Glomerular endothelial cell (primary cell): ENCODE measurements at regions not wholly inside any gene's neighbourhood (a gene's known extent, or its start where the extent isn't known, plus 50 kb on each side); places are given as distances from the start of the nearest gene placed in this dataset.

Source experiments
- DNase-seq: peaks from one replicate; pipeline ENCODE4 v3.0.0-alpha.2; 2011; ENCODE audit warnings: low read depth, low spot score; ENCODE audit errors: extremely low read depth

DNA sequence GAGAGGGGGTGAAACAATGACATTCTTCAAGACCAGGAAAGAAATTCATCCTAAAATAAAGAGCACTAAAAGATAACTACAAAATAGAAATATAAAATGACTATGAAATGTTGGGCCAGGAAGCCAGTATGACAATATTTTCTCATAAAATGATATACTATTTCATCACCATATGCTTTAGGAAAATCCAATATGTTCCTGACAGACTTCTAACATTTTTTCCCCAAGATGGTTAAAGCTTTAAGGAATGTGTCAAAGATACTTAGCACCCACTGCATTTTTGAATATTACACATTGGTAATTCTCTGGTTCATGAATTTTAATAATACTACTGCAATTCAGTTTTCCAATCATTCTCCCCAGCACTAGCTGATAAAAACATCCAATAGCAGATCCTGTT lies 87.7 kb upstream of the PLEKHG7 start:
- no peak for DNase-seq

DNA sequence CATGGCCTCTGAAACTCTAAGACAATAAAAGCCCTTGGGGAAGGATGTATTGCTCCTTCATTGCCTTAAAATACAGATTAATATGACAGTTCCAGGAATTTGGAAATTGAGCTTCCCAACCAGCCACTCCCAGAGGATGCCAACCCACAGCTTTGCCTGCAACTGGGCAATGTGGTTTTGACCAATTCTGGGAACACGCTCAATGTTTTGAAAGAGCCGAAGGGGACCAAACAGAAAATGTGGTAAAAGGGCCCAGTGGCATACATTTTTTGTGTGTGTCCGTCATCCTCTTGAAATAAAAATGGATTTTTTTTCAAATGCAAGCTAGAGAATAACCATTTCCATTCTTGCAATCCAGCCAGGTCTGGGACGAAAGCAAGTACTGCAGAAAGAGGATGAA lies 88.3 kb upstream of the PLEKHG7 start:
- DNase-seq, result no peak

DNA sequence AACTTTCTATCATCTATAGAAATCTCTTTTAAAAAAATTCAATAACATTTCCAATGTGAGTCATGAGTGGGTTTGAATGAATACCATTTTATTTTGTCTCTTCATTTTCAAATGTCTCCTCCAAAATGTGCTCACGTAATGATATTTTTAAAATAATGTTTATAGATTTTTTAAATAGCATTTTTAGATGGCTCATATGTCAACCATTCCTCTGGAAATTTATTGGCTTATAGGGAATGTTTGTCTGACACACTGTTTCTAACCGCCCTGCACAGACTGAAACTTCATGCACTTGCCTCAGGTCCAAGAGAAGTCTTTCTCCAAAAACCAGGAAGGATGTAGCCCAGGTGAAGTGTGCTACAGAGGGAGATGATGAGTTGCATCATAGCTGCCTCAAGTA lies 88.8 kb upstream of the PLEKHG7 start:
- DNase-seq, result no peak

DNA sequence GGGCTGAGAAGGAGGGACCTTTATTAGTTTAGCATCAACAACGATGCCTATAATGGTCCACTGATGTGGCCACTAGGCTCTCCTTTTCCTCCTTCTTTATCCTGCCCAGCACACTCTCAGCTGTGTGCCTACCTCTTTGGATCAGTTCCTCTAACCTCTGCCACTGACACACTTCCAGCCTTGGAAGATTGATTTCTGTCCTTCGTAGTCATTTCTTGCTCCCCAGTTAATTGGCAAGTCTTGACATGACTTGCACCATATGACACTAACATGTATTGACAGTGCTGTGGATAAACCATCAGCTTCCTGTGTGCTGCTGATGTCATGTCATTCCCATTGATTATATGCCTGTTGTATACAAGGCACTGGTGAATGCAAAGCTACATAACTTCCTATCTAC lies 90.2 kb upstream of the PLEKHG7 start:
- no peak for DNase-seq

DNA sequence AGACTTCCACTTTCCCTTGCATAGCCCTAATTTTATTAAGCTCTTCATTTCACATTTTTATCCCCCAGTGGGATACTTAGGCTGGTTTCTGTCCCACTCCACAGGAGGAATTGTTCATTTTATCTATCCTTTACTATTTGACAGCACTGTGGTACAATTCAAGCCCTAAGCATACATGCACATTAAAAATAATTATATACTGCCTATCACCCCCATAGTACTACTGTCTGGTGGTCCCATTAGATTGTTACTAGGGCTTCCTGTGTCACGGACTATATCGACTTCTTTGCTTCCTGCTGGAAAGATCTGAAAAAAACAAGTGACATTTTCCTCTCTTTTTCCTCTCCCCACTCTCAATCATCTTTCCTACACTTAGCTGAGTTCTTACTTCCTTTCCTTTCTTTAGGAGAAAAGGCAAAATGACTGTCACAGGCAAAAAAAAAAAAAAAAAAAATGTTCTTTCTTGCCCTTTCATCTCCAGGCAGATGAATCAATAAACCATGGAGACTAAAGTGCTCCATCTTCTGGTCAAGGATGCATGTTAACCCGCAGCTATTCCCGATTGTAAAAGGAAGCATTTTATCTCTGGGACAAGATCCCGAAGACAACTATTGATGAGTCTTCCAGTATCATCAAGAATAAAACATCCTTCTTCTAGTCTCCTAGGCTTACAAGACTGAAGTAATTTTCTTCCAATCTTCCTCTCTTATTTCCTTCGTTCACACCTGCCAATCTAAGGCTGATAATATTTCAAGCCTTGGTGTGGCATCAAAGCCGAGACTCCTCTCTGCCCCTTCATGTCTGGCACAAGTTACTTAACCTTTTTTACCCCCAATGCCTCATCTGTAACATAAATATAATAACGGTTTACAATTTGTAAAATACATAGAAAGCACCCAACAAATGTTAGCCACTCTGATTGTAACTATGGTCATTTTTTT lies 94.4 kb upstream of the PLEKHG7 start:
- DNase-seq, result no peak

DNA sequence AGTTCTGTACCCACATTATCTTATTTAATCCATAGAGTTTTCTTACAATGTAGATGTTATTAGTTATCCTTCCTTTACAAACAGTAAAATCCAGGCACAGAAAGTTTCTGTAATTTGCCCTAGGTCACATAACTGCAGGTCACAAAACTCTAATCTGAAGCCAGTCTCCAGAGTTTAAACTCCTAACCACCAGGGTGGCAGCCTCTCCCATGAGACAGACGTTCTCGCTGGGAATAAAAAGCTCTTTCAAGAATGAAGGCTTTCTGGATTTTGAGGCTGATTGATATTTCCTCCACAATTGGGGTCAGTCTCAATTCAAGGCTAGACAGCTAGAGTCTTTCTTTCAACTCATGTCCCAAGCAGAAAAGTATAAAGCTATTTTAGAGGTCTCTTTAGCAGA lies 95.8 kb upstream of the PLEKHG7 start:
- DNase-seq, result no peak

DNA sequence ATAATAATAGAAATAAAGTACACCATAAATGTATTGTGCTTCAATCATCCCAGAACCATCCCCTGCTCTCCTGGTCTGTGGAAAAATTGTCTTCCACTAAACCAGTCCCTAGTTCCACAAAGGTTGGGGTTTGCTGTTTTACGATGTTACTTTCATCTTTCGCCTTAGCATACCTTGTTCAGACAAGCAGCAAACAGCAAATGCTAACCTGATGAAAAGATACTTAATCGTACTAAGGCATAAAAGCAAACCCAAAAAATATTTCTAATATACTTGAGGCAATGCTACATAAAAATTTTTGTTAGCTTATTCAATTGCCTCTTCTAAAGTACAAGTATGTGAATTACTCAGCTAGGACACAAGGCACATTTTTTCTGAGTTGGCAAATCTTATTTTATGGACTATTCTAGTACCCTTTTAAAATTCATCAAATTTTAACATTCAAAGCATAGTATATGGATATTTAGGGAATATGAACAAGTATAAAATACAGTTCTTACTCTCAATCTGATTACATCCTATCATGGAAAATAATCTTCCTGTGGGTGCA lies 97.1 kb upstream of the PLEKHG7 start:
- no peak for DNase-seq

DNA sequence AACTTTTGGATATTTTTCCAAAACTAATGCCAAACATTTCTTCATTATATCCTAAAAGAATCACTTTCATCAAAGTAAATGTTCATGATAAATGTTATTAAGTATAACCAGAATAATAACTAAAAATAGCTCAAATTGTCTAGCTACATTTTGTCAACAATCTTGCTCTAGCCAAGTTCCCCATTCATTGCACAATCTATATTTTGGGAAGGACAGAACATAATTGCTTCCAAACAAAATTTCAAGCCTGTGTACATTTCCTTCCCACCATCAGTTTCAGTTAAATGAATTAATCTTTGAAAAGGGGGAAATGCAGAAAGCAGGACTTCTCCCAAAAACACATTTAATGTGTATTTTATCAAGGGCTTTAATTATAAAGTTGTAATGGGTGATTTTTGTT lies 98.0 kb upstream of the PLEKHG7 start:
- no peak for DNase-seq

DNA sequence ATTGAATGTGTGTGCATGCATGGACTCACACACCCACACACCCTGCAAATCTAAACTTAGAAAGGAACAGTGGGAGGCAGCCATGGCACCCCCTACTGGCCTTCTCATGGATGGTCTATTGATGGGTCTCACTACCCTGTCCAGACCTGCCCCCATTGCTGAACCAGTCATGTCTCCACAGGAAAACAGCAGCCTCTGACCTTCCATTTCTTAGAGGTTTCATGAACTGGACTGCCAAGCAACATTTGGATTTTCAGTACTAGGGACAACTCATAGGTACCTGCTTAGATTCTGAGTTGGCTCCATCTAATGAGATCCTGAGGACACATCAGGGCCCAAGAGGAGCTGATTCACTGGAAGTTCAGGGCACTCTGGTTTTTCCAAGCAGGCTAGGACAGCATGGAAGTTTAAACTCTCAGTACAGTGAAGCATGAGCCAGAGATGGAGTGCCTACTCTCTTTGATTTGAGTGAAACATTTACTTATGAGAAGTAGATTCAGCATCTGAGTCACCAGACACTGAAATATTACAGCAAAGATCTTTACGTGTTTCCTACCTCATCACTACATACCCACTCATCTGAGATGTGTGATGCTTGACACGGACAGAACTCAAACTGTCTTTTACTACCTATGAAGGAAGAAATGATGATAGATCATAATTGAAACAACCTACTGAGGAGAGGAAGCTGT lies 98.9 kb upstream of the PLEKHG7 start:
- DNase-seq, result no peak

DNA sequence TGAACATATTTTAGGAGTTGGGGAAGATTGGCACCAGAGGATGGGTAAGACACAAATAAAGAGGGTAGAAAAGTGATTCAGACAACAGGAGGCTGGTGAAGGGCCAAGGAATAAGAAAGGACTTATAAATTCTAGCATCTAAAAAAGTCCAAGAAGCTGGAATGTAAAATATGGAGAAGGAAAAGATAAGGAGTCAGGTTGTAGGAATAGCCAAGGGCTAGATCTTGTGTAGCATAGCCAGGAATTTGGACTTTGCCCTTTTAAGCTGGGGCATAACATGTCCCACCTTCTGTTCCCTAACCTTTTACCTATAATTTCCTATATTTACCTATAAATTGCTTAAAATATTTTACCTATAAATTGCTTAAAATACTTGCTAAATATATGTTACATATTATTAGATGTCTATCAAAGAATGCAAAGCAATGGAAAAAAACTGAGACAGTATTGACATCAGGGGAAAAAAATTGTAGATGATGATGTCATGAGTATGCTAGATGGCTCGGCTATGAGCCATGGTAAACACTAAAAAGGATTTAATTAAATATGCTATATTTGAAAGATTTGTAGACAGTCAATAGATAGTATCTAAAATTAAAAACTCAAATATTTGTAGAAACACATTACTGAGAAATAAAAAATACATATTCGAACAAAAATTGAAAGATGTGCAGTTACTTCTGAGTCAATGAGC lies 99.7 kb upstream of the PLEKHG7 start:
- no peak for DNase-seq

DNA sequence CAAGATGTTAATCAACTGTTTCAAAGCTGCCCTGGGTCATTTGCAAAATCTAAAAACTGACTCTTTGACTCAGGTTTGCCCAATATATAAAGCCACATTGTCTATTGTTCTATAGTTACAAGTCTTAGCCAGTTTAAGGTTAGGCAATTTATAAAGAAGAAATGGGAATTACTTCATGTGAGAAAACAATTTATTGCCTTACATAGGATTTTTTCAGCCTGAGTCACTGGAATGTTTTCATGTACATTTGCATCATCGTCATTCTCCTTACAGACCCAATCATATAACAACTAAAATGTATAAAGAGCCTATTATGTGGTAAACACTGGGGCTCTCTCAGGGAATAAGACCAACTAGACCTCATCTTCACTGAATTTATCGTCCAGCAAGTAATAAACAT lies 100.3 kb upstream of the PLEKHG7 start:
- DNase-seq, result no peak

DNA sequence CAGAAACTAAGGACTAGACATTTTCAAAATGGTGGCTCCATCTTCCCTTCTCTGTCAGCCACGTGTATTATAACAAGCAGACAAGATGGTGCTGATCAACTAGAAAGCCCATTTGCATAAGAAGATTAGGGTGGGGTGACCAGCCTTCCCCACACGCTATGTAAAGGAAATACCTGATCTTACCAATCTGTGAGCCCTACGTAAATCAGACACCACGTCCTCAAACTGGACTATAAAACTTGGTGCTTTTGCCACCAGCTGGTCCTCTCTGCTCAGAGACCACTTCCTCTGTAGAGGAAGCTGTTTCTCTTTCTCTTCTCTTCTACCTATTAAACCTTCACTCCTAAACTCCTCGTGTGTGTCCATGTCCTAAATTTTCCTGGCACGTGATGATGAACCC lies 101.1 kb upstream of the PLEKHG7 start:
- no peak for DNase-seq

DNA sequence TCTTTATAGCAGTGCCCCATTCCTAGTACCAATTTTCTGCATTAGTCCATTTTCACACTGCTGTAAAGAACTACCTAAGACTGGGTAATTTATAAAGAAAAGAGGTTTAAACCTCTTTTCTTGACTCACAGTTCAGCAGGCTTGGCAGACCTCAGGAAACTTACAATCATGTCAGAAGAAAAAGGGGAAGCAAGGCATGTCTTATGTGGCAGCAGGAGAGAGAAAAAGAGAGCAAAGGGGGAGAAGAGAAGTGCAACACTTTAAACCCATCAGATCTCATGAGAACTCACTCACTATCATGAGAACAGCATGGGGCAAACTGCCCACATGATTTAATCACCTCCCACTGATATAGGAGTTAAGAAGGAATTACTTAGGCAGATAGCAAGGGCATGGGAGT lies 101.6 kb upstream of the PLEKHG7 start:
- no peak for DNase-seq

DNA sequence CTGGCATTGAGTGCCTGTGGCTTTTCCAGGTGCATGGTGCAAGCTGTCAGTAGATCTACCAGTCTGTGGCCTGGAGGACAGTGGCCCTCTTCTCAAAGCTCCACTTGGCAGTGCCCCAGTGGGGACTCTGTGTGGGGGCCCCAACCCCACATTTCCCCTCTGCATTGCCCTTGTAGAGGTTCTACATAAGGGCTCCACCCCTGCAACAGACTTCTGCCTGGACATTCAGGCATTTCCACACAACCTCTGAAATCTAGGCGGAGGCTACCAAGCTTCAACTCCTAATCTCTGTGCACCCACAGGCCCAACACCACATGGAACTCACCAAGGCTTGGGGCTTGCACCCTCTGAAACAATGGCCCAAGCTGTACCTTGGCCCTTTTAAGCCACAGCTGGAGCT lies 102.7 kb upstream of the PLEKHG7 start:
- DNase-seq, result no peak

DNA sequence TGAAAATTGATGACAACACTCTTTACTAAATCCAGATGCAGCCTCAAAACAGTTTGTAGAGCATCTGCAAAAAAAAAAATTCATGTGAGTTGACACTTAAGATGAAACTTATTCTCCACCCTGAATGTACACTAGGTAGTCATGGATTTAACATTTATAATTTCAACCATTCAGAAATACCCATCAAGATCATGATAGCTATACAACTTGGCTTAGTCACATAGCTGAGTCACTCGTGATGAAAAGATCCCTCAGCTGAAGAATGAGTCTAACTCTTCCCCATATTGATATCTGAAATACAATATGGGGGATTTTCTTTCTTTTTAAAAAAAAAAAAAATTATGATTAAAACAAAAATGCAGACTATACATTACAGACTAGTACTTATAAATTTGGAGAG lies 104.8 kb upstream of the PLEKHG7 start:
- DNase-seq, result no peak

DNA sequence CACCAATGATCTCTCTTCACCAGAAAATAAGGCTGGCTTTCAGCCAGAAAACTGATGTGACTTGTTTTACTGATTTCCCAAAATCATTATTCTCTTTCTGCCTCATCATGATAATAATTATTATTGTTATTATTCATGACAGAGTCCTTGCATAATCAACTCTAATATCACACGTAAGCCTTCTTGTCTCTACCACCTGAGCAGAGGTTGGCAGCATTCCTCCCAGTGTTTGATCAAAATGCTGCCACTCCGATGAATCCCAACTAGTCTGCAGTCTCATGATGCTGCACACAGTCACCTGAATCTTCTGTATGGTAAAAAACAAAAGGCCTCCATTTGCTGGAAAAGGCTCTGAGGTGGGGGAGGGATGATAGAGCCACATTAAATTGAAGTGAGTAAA lies 105.7 kb upstream of the PLEKHG7 start:
- DNase-seq, result no peak

DNA sequence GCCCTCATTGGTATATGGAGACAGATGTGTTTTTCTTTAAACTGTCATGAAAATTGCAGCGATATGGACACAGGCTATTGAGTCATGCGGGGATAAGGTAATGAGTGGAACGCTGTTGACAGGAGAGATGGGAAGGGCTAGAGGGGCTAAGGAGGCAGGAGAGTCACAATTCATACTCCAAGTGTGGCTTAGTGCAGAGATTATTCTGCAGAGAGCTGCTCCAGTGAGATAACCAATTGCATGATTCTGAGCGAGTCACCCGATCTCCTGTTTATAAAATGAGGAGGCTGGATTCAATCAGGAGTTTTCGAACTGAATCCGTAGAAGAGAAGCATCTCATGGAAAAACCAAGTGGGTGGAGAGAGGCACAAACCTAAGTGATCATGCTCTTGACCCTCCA lies 106.4 kb upstream of the PLEKHG7 start:
- no peak for DNase-seq

DNA sequence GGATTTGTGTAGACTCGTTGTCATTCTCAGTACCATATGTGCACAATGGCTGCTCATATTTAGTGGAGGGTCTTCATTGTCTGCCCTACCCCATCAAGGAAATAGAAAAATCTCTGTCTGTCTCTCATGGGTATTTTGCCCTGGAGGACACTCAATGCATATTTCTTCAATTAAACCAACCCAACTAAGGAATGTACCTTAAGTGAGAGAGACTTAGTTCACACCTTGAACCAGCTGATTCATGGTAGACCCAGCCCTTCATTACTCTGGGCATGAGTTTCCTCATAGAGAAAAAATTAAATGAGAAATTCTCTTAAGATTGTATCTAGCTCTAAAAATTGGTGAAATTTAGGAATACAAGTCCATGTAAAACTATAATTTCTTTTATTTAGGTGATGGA lies 107.1 kb upstream of the PLEKHG7 start:
- DNase-seq, result no peak

DNA sequence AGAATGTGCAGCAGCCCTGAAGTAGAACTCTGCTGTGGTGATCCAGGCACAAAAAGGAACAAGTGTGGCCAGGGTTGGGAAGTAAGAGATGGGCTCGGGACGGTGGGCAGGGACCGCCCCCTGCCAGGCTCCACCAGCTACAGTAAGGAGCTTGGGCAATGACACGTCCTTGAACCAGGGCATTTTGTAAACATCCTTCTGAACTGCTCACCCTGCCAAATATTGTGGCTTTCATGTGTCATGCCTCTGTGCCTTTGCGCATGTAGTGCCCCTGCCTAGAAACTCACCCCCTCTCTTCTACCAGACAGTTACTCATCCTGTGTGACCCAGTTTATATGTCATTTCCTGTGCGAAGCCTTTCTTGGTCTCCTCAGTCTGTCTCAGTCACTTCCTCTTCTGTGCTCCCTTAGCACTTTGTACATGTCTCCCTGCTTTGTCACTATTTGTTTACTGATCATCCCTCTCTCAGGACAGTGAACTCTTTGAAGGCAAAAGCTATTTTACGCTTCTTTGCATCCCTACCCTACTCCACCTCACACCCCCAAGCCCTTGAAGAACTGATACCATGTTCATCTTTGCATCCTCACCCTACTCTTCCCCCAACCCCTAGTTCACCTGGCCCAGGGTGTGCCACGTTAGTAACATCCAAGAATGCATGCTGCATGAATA lies 108.9 kb upstream of the PLEKHG7 start:
- no peak for DNase-seq

DNA sequence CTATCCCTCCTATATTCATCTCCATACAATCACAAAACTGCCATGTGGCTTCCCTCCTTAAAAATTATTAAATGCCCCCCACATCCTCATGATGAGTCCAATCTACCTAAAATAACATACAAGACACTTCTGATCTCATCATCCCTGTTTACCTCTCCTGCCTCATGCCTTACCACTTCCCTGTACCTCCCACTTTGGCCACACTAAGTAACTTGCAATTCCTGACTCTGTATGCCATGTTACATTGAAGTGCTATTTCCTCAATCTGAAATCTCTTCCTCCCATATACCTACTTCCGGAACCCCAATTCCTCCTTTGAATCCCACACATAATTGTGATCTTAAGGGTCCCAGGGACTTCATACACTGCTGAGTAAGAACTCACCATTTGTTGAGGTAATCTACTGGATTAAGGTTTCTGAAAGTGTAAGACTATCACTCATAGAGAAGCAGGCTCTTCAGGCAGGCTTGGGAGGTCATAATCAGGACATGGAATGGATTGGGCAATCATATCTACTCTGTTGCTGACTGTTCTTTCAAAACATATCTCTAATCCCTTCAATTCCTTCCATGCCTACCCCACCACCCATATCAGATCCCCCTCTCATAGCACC lies 117.6 kb upstream of the PLEKHG7 start:
- no peak for DNase-seq
